SK-N-SH treated with all-trans-retinoic acid at 6 μM for 48 hours (cell line): ENCODE measurements at regions not wholly inside any gene's neighbourhood (a gene's known extent, or its start where the extent isn't known, plus 50 kb on each side); places are given as distances from the start of the nearest gene placed in this dataset.

Experiments
- CSDC2 ChIP-seq: fragments of 250-450 bp; sonication (Bioruptor Pico); IDR thresholded peaks from 2 replicates; pipeline ENCODE4 v1.5.0; 2020; ENCODE audit warnings: mild to moderate bottlenecking, moderate library complexity
- ISL1 ChIP-seq: fragments of 250-450 bp; sonication (Bioruptor Pico); IDR thresholded peaks from 2 replicates; pipeline ENCODE4 v2.1.2; 2022; ENCODE audit warnings: mild to moderate bottlenecking, moderate library complexity
- OSR1 ChIP-seq: fragments of 250-450 bp; sonication (Bioruptor Pico); IDR thresholded peaks from 2 replicates; pipeline ENCODE4 v1.8.0; 2022; ENCODE audit warnings: moderate library complexity, mild to moderate bottlenecking, inconsistent platforms
- PPARA ChIP-seq: fragments of 250-450 bp; sonication (Bioruptor Pico); IDR thresholded peaks from 2 replicates; pipeline ENCODE4 v1.5.0; 2020; ENCODE audit warnings: mild to moderate bottlenecking, borderline replicate concordance
- SNAI2 ChIP-seq: fragments of 250-450 bp; sonication (Bioruptor Pico); IDR thresholded peaks from 2 replicates; pipeline ENCODE4 v1.5.0; 2020; ENCODE audit warnings: mild to moderate bottlenecking, moderate library complexity
- TCF4 ChIP-seq: fragments of 250-450 bp; sonication (Bioruptor Pico); IDR thresholded peaks from 2 replicates; pipeline ENCODE4 v1.8.0; 2021; ENCODE audit warnings: mild to moderate bottlenecking, moderate library complexity, borderline replicate concordance
- ZC3H10 ChIP-seq: fragments of 250-450 bp; sonication (Bioruptor Pico); IDR thresholded peaks from 2 replicates; pipeline ENCODE4 v1.5.1; 2021; ENCODE audit warnings: mild to moderate bottlenecking, moderate library complexity
- ZFP3 ChIP-seq: fragments of 250-450 bp; sonication (Bioruptor Pico); IDR thresholded peaks from 2 replicates; pipeline ENCODE4 v1.5.0; 2020; ENCODE audit warnings: mild to moderate bottlenecking, moderate library complexity
- ZFP30 ChIP-seq: fragments of 450-650 bp; formaldehyde crosslinking; IDR thresholded peaks from 2 replicates; pipeline ENCODE4 v1.5.0; 2022; ENCODE audit warnings: mild to moderate bottlenecking, moderate library complexity
- ZNF70 ChIP-seq: fragments of 450-650 bp; formaldehyde crosslinking; IDR thresholded peaks from 2 replicates; pipeline ENCODE4 v1.5.0; 2020; ENCODE audit warnings: mild to moderate bottlenecking, moderate library complexity
- ZNF8 ChIP-seq: fragments of 450-650 bp; formaldehyde crosslinking; IDR thresholded peaks from 2 replicates; pipeline ENCODE4 v1.5.0; 2020; ENCODE audit warnings: mild to moderate bottlenecking, moderate library complexity
- TF ChIP-seq, protein P1 (sequence below): fragments of 250-450 bp; sonication (Bioruptor Pico); IDR thresholded peaks from 2 replicates; pipeline ENCODE4 v1.5.1; 2020; ENCODE audit warnings: low read depth, mild to moderate bottlenecking, moderate library complexity
- TF ChIP-seq, protein P2 (sequence below): fragments of 250-450 bp; sonication (Bioruptor Pico); IDR thresholded peaks from 2 replicates; pipeline ENCODE4 v1.8.0; 2021; ENCODE audit warnings: low read depth, mild to moderate bottlenecking, moderate library complexity, borderline replicate concordance
- TF ChIP-seq, protein P3 (sequence below): fragments of 250-450 bp; sonication (Bioruptor Pico); IDR thresholded peaks from 2 replicates; pipeline ENCODE4 v1.8.0; 2020; ENCODE audit warnings: mild to moderate bottlenecking, moderate library complexity, borderline replicate concordance

DNA sequence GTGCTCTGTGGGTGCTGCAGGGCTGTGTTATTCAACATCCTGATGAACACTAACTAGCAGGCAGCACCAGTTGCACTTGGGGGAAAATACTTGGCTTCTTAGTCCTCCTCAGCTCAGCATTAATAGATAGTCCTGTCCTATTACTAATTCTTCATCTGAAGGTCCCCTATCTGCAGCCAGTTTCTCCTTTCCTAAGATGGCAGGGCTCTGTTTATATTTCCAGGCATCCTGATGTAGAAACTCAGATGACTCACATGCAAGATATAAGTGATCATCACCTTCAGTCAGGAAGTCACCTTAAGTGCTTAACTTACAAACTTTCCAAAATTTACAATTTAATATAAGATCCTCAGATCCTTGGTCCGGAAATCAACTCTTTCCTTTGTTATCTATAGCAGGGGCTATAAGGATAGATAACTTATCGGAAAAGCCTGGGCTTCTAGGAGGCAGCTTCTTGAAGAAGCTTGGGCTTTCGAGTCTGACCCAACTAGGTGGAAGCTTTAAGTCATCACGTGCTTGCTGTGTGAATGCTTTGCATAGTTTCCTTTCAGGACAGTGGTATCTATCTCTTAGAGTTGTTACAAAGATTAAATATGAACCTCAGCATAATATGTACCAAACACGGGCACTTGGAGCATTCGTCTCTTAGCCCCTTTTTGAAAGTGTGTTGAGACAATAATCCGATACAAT, 181.0 kb upstream of the GRIP1 start:
- TF ChIP-seq ZNF8 (CRISPR knock-in tag): no peak
- no peak for TF ChIP-seq OSR1 (CRISPR knock-in tag)
- TF ChIP-seq ZFP30 (CRISPR knock-in tag): no peak
- TF ChIP-seq TCF4 (CRISPR knock-in tag): no peak
- TF ChIP-seq, protein P1, sequence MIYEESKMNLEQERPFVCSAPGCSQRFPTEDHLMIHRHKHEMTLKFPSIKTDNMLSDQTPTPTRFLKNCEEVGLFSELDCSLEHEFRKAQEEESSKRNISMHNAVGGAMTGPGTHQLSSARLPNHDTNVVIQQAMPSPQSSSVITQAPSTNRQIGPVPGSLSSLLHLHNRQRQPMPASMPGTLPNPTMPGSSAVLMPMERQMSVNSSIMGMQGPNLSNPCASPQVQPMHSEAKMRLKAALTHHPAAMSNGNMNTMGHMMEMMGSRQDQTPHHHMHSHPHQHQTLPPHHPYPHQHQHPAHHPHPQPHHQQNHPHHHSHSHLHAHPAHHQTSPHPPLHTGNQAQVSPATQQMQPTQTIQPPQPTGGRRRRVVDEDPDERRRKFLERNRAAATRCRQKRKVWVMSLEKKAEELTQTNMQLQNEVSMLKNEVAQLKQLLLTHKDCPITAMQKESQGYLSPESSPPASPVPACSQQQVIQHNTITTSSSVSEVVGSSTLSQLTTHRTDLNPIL (CRISPR knock-in tag): no peak
- no peak for TF ChIP-seq SNAI2 (CRISPR knock-in tag)
- no peak for TF ChIP-seq ZNF70 (CRISPR knock-in tag)
- TF ChIP-seq, protein P2, sequence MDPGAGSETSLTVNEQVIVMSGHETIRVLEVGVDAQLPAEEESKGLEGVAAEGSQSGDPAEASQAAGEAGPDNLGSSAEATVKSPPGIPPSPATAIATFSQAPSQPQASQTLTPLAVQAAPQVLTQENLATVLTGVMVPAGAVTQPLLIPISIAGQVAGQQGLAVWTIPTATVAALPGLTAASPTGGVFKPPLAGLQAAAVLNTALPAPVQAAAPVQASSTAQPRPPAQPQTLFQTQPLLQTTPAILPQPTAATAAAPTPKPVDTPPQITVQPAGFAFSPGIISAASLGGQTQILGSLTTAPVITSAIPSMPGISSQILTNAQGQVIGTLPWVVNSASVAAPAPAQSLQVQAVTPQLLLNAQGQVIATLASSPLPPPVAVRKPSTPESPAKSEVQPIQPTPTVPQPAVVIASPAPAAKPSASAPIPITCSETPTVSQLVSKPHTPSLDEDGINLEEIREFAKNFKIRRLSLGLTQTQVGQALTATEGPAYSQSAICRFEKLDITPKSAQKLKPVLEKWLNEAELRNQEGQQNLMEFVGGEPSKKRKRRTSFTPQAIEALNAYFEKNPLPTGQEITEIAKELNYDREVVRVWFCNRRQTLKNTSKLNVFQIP (CRISPR knock-in tag): no peak
- TF ChIP-seq CSDC2 (CRISPR knock-in tag): no peak
- TF ChIP-seq, protein P3, sequence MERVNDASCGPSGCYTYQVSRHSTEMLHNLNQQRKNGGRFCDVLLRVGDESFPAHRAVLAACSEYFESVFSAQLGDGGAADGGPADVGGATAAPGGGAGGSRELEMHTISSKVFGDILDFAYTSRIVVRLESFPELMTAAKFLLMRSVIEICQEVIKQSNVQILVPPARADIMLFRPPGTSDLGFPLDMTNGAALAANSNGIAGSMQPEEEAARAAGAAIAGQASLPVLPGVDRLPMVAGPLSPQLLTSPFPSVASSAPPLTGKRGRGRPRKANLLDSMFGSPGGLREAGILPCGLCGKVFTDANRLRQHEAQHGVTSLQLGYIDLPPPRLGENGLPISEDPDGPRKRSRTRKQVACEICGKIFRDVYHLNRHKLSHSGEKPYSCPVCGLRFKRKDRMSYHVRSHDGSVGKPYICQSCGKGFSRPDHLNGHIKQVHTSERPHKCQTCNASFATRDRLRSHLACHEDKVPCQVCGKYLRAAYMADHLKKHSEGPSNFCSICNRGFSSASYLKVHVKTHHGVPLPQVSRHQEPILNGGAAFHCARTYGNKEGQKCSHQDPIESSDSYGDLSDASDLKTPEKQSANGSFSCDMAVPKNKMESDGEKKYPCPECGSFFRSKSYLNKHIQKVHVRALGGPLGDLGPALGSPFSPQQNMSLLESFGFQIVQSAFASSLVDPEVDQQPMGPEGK (CRISPR knock-in tag): no peak
- TF ChIP-seq ISL1 (CRISPR knock-in tag): no peak
- TF ChIP-seq ZFP3 (CRISPR knock-in tag): no peak
- TF ChIP-seq PPARA (CRISPR knock-in tag): no peak
- TF ChIP-seq ZC3H10 (CRISPR knock-in tag): no peak
